Stimulated activated CD4-positive, alpha-beta T cell treated with anti-CD3 and anti-CD28 coated beads, Interleukin-15, amount 100 ng/mL, for 24 hours (primary cell): ENCODE measurements at regions not wholly inside any gene's neighbourhood (a gene's known extent, or its start where the extent isn't known, plus 50 kb on each side); places are given as distances from the start of the nearest gene placed in this dataset.

ENCODE experiments used
- DNase-seq: peaks from one replicate; pipeline ENCODE4 v3.0.0-alpha.2; 2020

- no peak for DNase-seq
Measured at GRCh38 chr3:189118896-189119295, 52.9 kb upstream of the TPRG1 start.

DNA sequence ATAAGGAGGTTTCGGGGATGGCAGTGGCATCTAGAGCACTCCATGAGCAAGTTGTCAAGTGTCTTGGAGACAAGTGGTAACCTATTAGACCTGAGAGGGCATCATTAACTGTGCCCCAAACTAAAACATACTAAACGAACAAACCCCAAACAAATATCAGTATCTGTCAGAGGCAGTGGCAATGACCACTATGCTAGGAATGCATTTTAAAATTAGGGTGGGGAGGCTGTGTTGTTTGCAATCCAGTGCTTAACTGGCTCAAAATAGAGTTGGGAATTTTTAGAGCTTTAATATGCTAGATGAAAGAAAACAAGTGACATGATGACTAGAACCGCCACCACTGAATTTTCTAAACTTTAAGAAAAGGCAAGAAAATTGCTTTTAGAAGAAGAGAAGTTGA, 51.8 kb upstream of the TPRG1 start:
- DNase-seq: no peak

DNA sequence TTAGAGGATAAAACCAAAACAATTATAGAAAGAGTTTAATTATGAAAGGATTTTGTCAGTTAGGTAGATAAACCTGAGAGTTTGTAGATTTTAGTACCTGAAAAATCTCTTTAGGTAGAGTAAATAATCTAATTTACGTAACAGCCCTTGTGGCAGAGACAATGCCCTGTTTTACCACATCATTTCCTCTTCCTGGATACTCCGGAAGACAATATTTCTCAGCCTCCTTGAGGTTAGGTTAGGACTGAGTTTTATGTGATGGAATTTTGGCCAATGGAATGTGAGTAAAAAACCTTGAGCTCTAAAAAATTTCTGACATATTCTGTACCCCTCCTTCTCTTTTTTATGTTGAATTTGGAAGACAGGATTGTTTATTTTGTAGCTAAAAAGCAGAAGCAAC, 50.7 kb upstream of the TPRG1 start:
- DNase-seq: no peak
